K562 (cell line): ENCODE measurements at regions not wholly inside any gene's neighbourhood (a gene's known extent, or its start where the extent isn't known, plus 50 kb on each side); places are given as distances from the start of the nearest gene placed in this dataset.

Experiments
- ARHGAP35 ChIP-seq: fragments of 450-650 bp; IDR thresholded peaks from 2 replicates; pipeline ENCODE4 v1.6.1; 2018; ENCODE audit not compliant: partially characterized antibody
- EP400 ChIP-seq: fragments of 450-650 bp; IDR thresholded peaks from 2 replicates; pipeline ENCODE4 v1.6.1; 2017; ENCODE audit warnings: antibody characterized with exemption, mild to moderate bottlenecking, moderate library complexity
- GTF2F1 ChIP-seq: IDR thresholded peaks from 2 replicates; pipeline ENCODE4 v1.6.1; 2011; ENCODE audit warnings: low read depth, low read length, improper control_type of control experiment
- MECOM ChIP-seq: fragments of 250-450 bp; sonication (Bioruptor Pico); IDR thresholded peaks from 2 replicates; pipeline ENCODE4 v1.8.0; 2022; ENCODE audit warnings: inconsistent platforms
- NONO ChIP-seq, 2 experiments: fragments of 200-400 bp in 1 of 2; fragments of 450-650 bp in 1 of 2; formaldehyde crosslinking in 1 of 2; IDR thresholded peaks; 2 replicates each; pipeline ENCODE4 v1.6.1; 2017; ENCODE audit warnings: low read depth in 2 of 2, mild to moderate bottlenecking in 2 of 2, moderate library complexity in 2 of 2, low read length in 1 of 2
- PTRF ChIP-seq: fragments of 450-650 bp; IDR thresholded peaks from 2 replicates; pipeline ENCODE4 v1.6.1; 2016; ENCODE audit warnings: mild to moderate bottlenecking, missing genetic modification characterization, missing compliant biosample characterization
- RBM39 ChIP-seq: fragments of 200-400 bp; formaldehyde crosslinking; optimal IDR thresholded peaks from 2 replicates; pipeline ENCODE3; 2018; ENCODE audit warnings: low read depth, low read length
- SREBF1 ChIP-seq: fragments of 150-350 bp; IDR thresholded peaks from 2 replicates; pipeline ENCODE4 v1.6.1; 2014; ENCODE audit warnings: antibody characterized with exemption, low read depth, low read length, borderline replicate concordance
- THRA ChIP-seq: fragments of 450-650 bp; IDR thresholded peaks from 2 replicates; pipeline ENCODE4 v1.6.1; 2017; ENCODE audit warnings: mild to moderate bottlenecking, moderate library complexity
- ZBTB12 ChIP-seq: fragments of 250-450 bp; sonication (Bioruptor Pico); IDR thresholded peaks from 2 replicates; pipeline ENCODE4 v1.4.0; 2020
- TF ChIP-seq, protein P1 (sequence below): fragments of 450-650 bp; IDR thresholded peaks from 2 replicates; pipeline ENCODE4 v1.6.1; 2018; ENCODE audit not compliant: partially characterized antibody

GRCh38 chr1:228653748-228654147, 81.5 kb upstream of the RHOU start (continued):
- TF ChIP-seq EP400 (no peak), SREBF1 (no peak), ZBTB12 (CRISPR knock-in tag) (no peak), ARHGAP35 (no peak), RBM39 (no peak), THRA (no peak), PTRF (tag) (no peak), MECOM (CRISPR knock-in tag) (no peak), NONO (IDR thresholded peaks at IDR 0.05; ENCODE audit: low read depth in 2 of 2, low read length in 1 of 2) (no peak), GTF2F1 (no peak)
- TF ChIP-seq, protein P1, sequence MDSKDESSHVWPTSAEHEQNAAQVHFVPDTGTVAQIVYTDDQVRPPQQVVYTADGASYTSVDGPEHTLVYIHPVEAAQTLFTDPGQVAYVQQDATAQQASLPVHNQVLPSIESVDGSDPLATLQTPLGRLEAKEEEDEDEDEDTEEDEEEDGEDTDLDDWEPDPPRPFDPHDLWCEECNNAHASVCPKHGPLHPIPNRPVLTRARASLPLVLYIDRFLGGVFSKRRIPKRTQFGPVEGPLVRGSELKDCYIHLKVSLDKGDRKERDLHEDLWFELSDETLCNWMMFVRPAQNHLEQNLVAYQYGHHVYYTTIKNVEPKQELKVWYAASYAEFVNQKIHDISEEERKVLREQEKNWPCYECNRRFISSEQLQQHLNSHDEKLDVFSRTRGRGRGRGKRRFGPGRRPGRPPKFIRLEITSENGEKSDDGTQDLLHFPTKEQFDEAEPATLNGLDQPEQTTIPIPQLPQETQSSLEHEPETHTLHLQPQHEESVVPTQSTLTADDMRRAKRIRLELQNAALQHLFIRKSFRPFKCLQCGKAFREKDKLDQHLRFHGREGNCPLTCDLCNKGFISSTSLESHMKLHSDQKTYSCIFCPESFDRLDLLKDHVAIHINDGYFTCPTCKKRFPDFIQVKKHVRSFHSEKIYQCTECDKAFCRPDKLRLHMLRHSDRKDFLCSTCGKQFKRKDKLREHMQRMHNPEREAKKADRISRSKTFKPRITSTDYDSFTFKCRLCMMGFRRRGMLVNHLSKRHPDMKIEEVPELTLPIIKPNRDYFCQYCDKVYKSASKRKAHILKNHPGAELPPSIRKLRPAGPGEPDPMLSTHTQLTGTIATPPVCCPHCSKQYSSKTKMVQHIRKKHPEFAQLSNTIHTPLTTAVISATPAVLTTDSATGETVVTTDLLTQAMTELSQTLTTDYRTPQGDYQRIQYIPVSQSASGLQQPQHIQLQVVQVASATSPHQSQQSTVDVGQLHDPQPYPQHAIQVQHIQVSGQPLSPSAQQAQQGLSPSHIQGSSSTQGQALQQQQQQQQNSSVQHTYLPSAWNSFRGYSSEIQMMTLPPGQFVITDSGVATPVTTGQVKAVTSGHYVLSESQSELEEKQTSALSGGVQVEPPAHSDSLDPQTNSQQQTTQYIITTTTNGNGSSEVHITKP, result no peak
